HFFc6 (cell line): ENCODE measurements at regions not wholly inside any gene's neighbourhood (a gene's known extent, or its start where the extent isn't known, plus 50 kb on each side); places are given as distances from the start of the nearest gene placed in this dataset.

Experiments
- DNase-seq: peaks from one replicate; pipeline ENCODE4 v3.0.0-alpha.2; 2018
- H3K27ac Mint-ChIP-seq: 2 replicates; pipeline ENCODE4 v1.8.0; 2020; ENCODE audit warnings: mild to moderate bottlenecking, mixed read lengths
- H3K27me3 Mint-ChIP-seq: 2 replicates; pipeline ENCODE4 v1.8.0; 2021; ENCODE audit warnings: mild to moderate bottlenecking, moderate library complexity, mixed read lengths; ENCODE audit not compliant: insufficient read depth
- H3K36me3 Mint-ChIP-seq: 2 replicates; pipeline ENCODE4 v1.8.0; 2021; ENCODE audit warnings: low read depth, mixed read lengths
- H3K4me1 Mint-ChIP-seq: 2 replicates; pipeline ENCODE4 v1.8.0; 2020; ENCODE audit warnings: low read depth, mixed read lengths
- H3K4me3 Mint-ChIP-seq: 2 replicates; pipeline ENCODE4 v1.8.0; 2020; ENCODE audit warnings: mild to moderate bottlenecking, moderate library complexity, mixed read lengths
- H3K9me3 Mint-ChIP-seq: 2 replicates; pipeline ENCODE4 v1.8.0; 2020; ENCODE audit warnings: mild to moderate bottlenecking, mixed read lengths
- CTCF ChIP-seq: fragments of 200-600 bp; sonication (generic); IDR thresholded peaks from 2 replicates; pipeline ENCODE4 v1.5.0; 2021; ENCODE audit warnings: antibody characterized with exemption, mild to moderate bottlenecking

GRCh38 chr10:10804061-10804460 lies 213.6 kb upstream of the CELF2 start:
- no peak overlapping the region for H3K27ac Mint-ChIP-seq
- no peaks in the 10 kb centered on the region for H3K27me3 Mint-ChIP-seq
- H3K4me1 Mint-ChIP-seq = peaks cover under 1% of the 10 kb centered on the region; the same call in 1 of the 2 replicates
- 0 out of 2 replicates have a peak, but pooled peaks cover 3% of the 10 kb centered on the region for H3K36me3 Mint-ChIP-seq
- DNase-seq = no peak
- no peak overlapping the region for H3K4me3 Mint-ChIP-seq
- H3K9me3 Mint-ChIP-seq = no peaks in the 10 kb centered on the region
- no peak for TF ChIP-seq CTCF

GRCh38 chr10:10804998-10805740 lies 212.5 kb upstream of the CELF2 start:
- TF ChIP-seq CTCF = no peak
- Mint-ChIP-seq H3K4me1 (no peaks in the 10 kb centered on the region), H3K27ac (peak overlapping the region; percentile 77), H3K27me3 (no peaks in the 10 kb centered on the region), H3K9me3 (no peaks in the 10 kb centered on the region), H3K36me3 (0 out of 2 replicates have a peak, but pooled peaks cover 3% of the 10 kb centered on the region), H3K4me3 (peak overlapping the region; percentile 27)
- DNase-seq = peak; percentile 77

- H3K9me3 Mint-ChIP-seq = no peaks in the 10 kb centered on the region
- no peak overlapping the region for H3K4me3 Mint-ChIP-seq
These were observed 210.6 kb upstream of the CELF2 start for GRCh38 chr10:10807106-10807505.

GRCh38 chr10:10811562-10811961 lies 206.1 kb upstream of the CELF2 start:
- no peak overlapping the region for H3K4me3 Mint-ChIP-seq
- no peak for DNase-seq
- no peak overlapping the region for H3K27ac Mint-ChIP-seq
- peaks cover 32% of the 10 kb centered on the region for H3K4me1 Mint-ChIP-seq
- H3K27me3 Mint-ChIP-seq = no peaks in the 10 kb centered on the region
- no peaks in the 10 kb centered on the region; the same call in none of the 2 replicates for H3K36me3 Mint-ChIP-seq
- H3K9me3 Mint-ChIP-seq = no peaks in the 10 kb centered on the region
- TF ChIP-seq CTCF = no peak

More at GRCh38 chr10:10807106-10807505, 210.6 kb upstream of the CELF2 start:
- TF ChIP-seq CTCF = no peak
- Mint-ChIP-seq H3K27me3 (no peaks in the 10 kb centered on the region), H3K27ac (no peak overlapping the region), H3K36me3 (0 out of 2 replicates have a peak, but pooled peaks cover 3% of the 10 kb centered on the region), H3K4me1 (peaks cover 13% of the 10 kb centered on the region)
- DNase-seq = no peak

GRCh38 chr10:10813656-10814055 lies 204.0 kb upstream of the CELF2 start:
- H3K9me3 Mint-ChIP-seq = no peaks in the 10 kb centered on the region
- no peaks in the 10 kb centered on the region for H3K27me3 Mint-ChIP-seq
- H3K27ac Mint-ChIP-seq = no peak overlapping the region
- no peak for DNase-seq
- peaks cover 50% of the 10 kb centered on the region for H3K4me1 Mint-ChIP-seq
- H3K4me3 Mint-ChIP-seq = no peak overlapping the region
- H3K36me3 Mint-ChIP-seq = no peaks in the 10 kb centered on the region; the same call in none of the 2 replicates
- no peak for TF ChIP-seq CTCF
